A549 (cell line): ENCODE measurements at regions not wholly inside any gene's neighbourhood (a gene's known extent, or its start where the extent isn't known, plus 50 kb on each side); places are given as distances from the start of the nearest gene placed in this dataset.

Experiments used
- ATAC-seq, 2 experiments: fragments of 200-7000 bp in 1 of 2; fragments of >200 bp in 1 of 2; cut with Nextera tagmentation in 1 of 2; cut with Tn5 transposase in 1 of 2; 3 replicates each; pipeline versions ENCODE4 v1.8.0 to v1.9.1; 2018 to 2020; ENCODE audit warnings: mild to moderate bottlenecking in 1 of 2, moderate library complexity in 1 of 2
- CTCF ChIA-PET: fragments of 300-600 bp; sonication (Branson Sonifier 250); formaldehyde crosslinking; extraction: SDS; loops from one replicate; lab custom pipeline; 2021; ENCODE audit warnings: antibody characterized with exemption, inconsistent platforms; lab: Yijun Ruan, JAX
- POLR2A ChIA-PET: fragments of 350-600 bp; formaldehyde crosslinking; extraction: SDS; loops from one replicate; lab custom pipeline; 2021; ENCODE audit warnings: antibody characterized with exemption, inconsistent platforms; lab: Yijun Ruan, JAX
- DNase-seq, 2 experiments: peaks; one replicate each; pipeline versions ENCODE4 v3.0.0 to v3.0.0-alpha.2; 2011 to 2016; ENCODE audit warnings: low read depth in 1 of 2, low spot score in 1 of 2
- FAIRE-seq: peaks from 2 replicates; lab custom pipeline; 2011; peaks lifted over from hg19 to GRCh38; lab: Jason Lieb, UNC
- H3K27ac ChIP-seq, 2 experiments: fragments of >200 bp; sonication (Bioruptor Twin); formaldehyde crosslinking; 3 replicates each; pipeline ENCODE4 v1.5.1; 2016 to 2017
- H3K4me1 ChIP-seq: fragments of >200 bp; sonication (Bioruptor Twin); formaldehyde crosslinking; 3 replicates; pipeline ENCODE4 v1.6.1; 2016
- H3K4me2 ChIP-seq: fragments of >200 bp; sonication (Bioruptor Twin); formaldehyde crosslinking; 3 replicates; pipeline ENCODE4 v1.6.1; 2016
- H3K4me3 ChIP-seq: fragments of >200 bp; sonication (Bioruptor Twin); formaldehyde crosslinking; 3 replicates; pipeline ENCODE4 v1.5.1; 2016
- H3K9me3 ChIP-seq: fragments of >200 bp; sonication (Bioruptor Twin); formaldehyde crosslinking; 3 replicates; pipeline ENCODE4 v1.6.1; 2016
- ATOH8 ChIP-seq: fragments of 250-450 bp; sonication (Bioruptor Pico); IDR thresholded peaks from 2 replicates; pipeline ENCODE4 v1.5.0; 2020; ENCODE audit warnings: low read depth, mild to moderate bottlenecking, moderate library complexity
- BHLHE40 ChIP-seq: IDR thresholded peaks from 2 replicates; pipeline ENCODE4 v1.6.1; 2012; ENCODE audit warnings: low read depth, low read length, inconsistent platforms
- CBX8 ChIP-seq: fragments of 200-600 bp; sonication (generic); IDR thresholded peaks from 2 replicates; pipeline ENCODE4 v1.6.1; 2016
- CEBPB ChIP-seq, 2 experiments: fragments of >200 bp in 1 of 2; sonication (Bioruptor Twin) in 1 of 2; formaldehyde crosslinking in 1 of 2; IDR thresholded peaks; 2 replicates each; pipeline ENCODE4 v1.6.1; 2012 to 2016
- CHD4 ChIP-seq: fragments of 200-600 bp; sonication (generic); IDR thresholded peaks from 2 replicates; pipeline ENCODE4 v1.6.1; 2016; ENCODE audit warnings: antibody characterized with exemption, mild to moderate bottlenecking, borderline replicate concordance
- FOSB ChIP-seq: fragments of 250-450 bp; sonication (Bioruptor Pico); IDR thresholded peaks from 2 replicates; pipeline ENCODE4 v1.5.0; 2020; ENCODE audit warnings: mild to moderate bottlenecking, moderate library complexity
- FOSL2 ChIP-seq, 2 experiments: fragments of 450-650 bp in 1 of 2; fragments of >200 bp in 1 of 2; sonication (Bioruptor Twin) in 1 of 2; formaldehyde crosslinking; IDR thresholded peaks; 2 replicates each; pipeline versions ENCODE4 v1.5.0 to v1.6.1; 2016 to 2020; ENCODE audit warnings: mild to moderate bottlenecking in 1 of 2, moderate library complexity in 1 of 2
- GATA3 ChIP-seq: IDR thresholded peaks from 2 replicates; pipeline ENCODE4 v1.6.1; 2012; ENCODE audit warnings: borderline replicate concordance
- HEYL ChIP-seq: fragments of 250-450 bp; sonication (Bioruptor Pico); IDR thresholded peaks from 2 replicates; pipeline ENCODE4 v1.8.0; 2021; ENCODE audit warnings: mild to moderate bottlenecking, moderate library complexity
- HOXA7 ChIP-seq: fragments of 250-450 bp; sonication (Bioruptor Pico); IDR thresholded peaks from 2 replicates; pipeline ENCODE4 v1.5.0; 2020; ENCODE audit warnings: mild to moderate bottlenecking, moderate library complexity
- HOXB13 ChIP-seq: fragments of 250-450 bp; sonication (Bioruptor Pico); IDR thresholded peaks from 2 replicates; pipeline ENCODE4 v1.5.0; 2020; ENCODE audit warnings: low read depth, mild to moderate bottlenecking, moderate library complexity
- JUN ChIP-seq, 2 experiments: fragments of >200 bp; sonication (Bioruptor Twin); formaldehyde crosslinking; IDR thresholded peaks; 2 replicates in 1 of 2; 3 replicates in 1 of 2; pipeline ENCODE4 v1.6.1; 2016 to 2017
- JUNB ChIP-seq: fragments of >200 bp; sonication (Bioruptor Twin); formaldehyde crosslinking; IDR thresholded peaks from 2 replicates; pipeline ENCODE4 v1.6.1; 2016
- KDM1A ChIP-seq: fragments of 200-600 bp; sonication (generic); IDR thresholded peaks from 2 replicates; pipeline ENCODE4 v1.6.1; 2016; ENCODE audit warnings: low read depth, mild to moderate bottlenecking
- MAFK ChIP-seq: fragments of 450-650 bp; IDR thresholded peaks from 2 replicates; pipeline ENCODE4 v1.6.1; 2014; ENCODE audit not compliant: partially characterized antibody
- MAX ChIP-seq: IDR thresholded peaks from 2 replicates; pipeline ENCODE4 v1.6.1; 2012
- MYC ChIP-seq: IDR thresholded peaks from 2 replicates; pipeline ENCODE4 v1.6.1; 2012; ENCODE audit warnings: mild to moderate bottlenecking, inconsistent platforms, low read length, improper control_type of control experiment, borderline replicate concordance
- NFE2L2 ChIP-seq: fragments of 150-350 bp; conservative IDR thresholded peaks from 2 replicates; pipeline ENCODE4 v1.6.1; 2014; ENCODE audit warnings: low read length
- NPAS2 ChIP-seq: fragments of 250-450 bp; sonication (Bioruptor Pico); IDR thresholded peaks from 2 replicates; pipeline ENCODE4 v1.8.0; 2022; ENCODE audit warnings: mild to moderate bottlenecking, moderate library complexity, borderline replicate concordance
- PBX3 ChIP-seq: IDR thresholded peaks from 2 replicates; pipeline ENCODE4 v1.6.1; 2012
- PHF8 ChIP-seq: fragments of 200-600 bp; sonication (generic); IDR thresholded peaks from 2 replicates; pipeline ENCODE4 v1.6.1; 2016; ENCODE audit warnings: low read depth, mild to moderate bottlenecking, antibody characterized with exemption, moderate library complexity, borderline replicate concordance
- POLR2AphosphoS2 ChIP-seq: conservative IDR thresholded peaks from 2 replicates; pipeline ENCODE4 v1.6.1; 2012; ENCODE audit warnings: low read length, improper control_type of control experiment, inconsistent platforms
- RAD21 ChIP-seq, 2 experiments: fragments of >200 bp in 1 of 2; sonication (Bioruptor Twin) in 1 of 2; formaldehyde crosslinking in 1 of 2; IDR thresholded peaks in 1 of 2; conservative IDR thresholded peaks in 1 of 2; 2 replicates in 1 of 2; 3 replicates in 1 of 2; pipeline ENCODE4 v1.6.1; 2012 to 2018; ENCODE audit warnings: inconsistent platforms in 1 of 2
- RARB ChIP-seq: fragments of 250-450 bp; sonication (Bioruptor Pico); IDR thresholded peaks from 2 replicates; pipeline ENCODE4 v1.8.0; 2021; ENCODE audit warnings: mild to moderate bottlenecking, moderate library complexity
- RCOR1 ChIP-seq: fragments of 150-350 bp; IDR thresholded peaks from 2 replicates; pipeline ENCODE4 v1.6.1; 2014; ENCODE audit warnings: antibody characterized with exemption, low read length, low read depth
- SREBF2 ChIP-seq: fragments of 450-650 bp; IDR thresholded peaks from 2 replicates; pipeline ENCODE4 v1.6.1; 2014; ENCODE audit warnings: mild to moderate bottlenecking, moderate library complexity
- TFCP2L1 ChIP-seq: fragments of 250-450 bp; sonication (Bioruptor Pico); IDR thresholded peaks from 2 replicates; pipeline ENCODE4 v1.5.0; 2021; ENCODE audit warnings: mild to moderate bottlenecking
- TP53 ChIP-seq: fragments of 250-450 bp; sonication (Bioruptor Pico); IDR thresholded peaks from 2 replicates; pipeline ENCODE4 v1.5.0; 2021; ENCODE audit warnings: mild to moderate bottlenecking, moderate library complexity
- USF2 ChIP-seq: fragments of 450-650 bp; IDR thresholded peaks from 2 replicates; pipeline ENCODE4 v1.6.1; 2014; ENCODE audit warnings: antibody characterized with exemption
- ZC3H11A ChIP-seq: fragments of 450-650 bp; IDR thresholded peaks from 2 replicates; pipeline ENCODE4 v1.6.1; 2014; ENCODE audit warnings: antibody characterized with exemption, mild to moderate bottlenecking
- ZNF302 ChIP-seq: fragments of 250-450 bp; sonication (Bioruptor Pico); IDR thresholded peaks from 2 replicates; pipeline ENCODE4 v1.9.0; 2021; ENCODE audit warnings: inconsistent platforms, mild to moderate bottlenecking, moderate library complexity
- WGBS: methylation state at CpG from one replicate; pipeline ENCODE4 v1.1.6; 2017; ENCODE audit errors: missing lambda C conversion rate; 5-methylcytosine and 5-hydroxymethylcytosine counted together
- TF ChIP-seq, protein P1 (sequence below): fragments of >200 bp; sonication (Bioruptor Twin); formaldehyde crosslinking; IDR thresholded peaks from 3 replicates; pipeline ENCODE4 v1.5.1; 2016

GRCh38 chr13:39971526-39971925 lies 316.1 kb downstream of the COG6 start:
- no peak for FAIRE-seq
- Histone ChIP-seq H3K27ac (no peak overlapping the region), H3K4me1 (no peaks in the 10 kb centered on the region), H3K4me2 (no peak overlapping the region), H3K4me3 (no peak overlapping the region), H3K9me3 (no peaks in the 10 kb centered on the region)
- CTCF ChIA-PET, result no interaction called here
- TF ChIP-seq POLR2AphosphoS2, result no peak
- no peak for TF ChIP-seq ZC3H11A
- TF ChIP-seq JUN (IDR thresholded peaks at IDR 0.05), result no peak
- TF ChIP-seq RCOR1, result no peak
- no peak for TF ChIP-seq GATA3
- TF ChIP-seq CEBPB (IDR thresholded peaks at IDR 0.05), result no peak
- TF ChIP-seq NFE2L2, result no peak
- TF ChIP-seq HEYL (CRISPR knock-in tag), result no peak
- TF ChIP-seq PBX3, result no peak
- TF ChIP-seq FOSB (CRISPR knock-in tag), result no peak
- no peak for TF ChIP-seq KDM1A
- no peak for TF ChIP-seq MAFK
- TF ChIP-seq JUNB, result no peak
- no peak for TF ChIP-seq NPAS2 (CRISPR knock-in tag)
- TF ChIP-seq TFCP2L1 (CRISPR knock-in tag), result no peak
- no peak for TF ChIP-seq SREBF2
- no peak for TF ChIP-seq CHD4
- WGBS, result 61% methylated on average over 3 of the region's 3 CpGs
- ATAC-seq, result no peak
- no peak for DNase-seq
- POLR2A ChIA-PET, result no interaction called here

- ATAC-seq, result no peak
- Histone ChIP-seq H3K27ac (no peak overlapping the region), H3K4me1 (no peaks in the 10 kb centered on the region), H3K4me2 (no peak overlapping the region), H3K9me3 (no peaks in the 10 kb centered on the region), H3K4me3 (no peak overlapping the region)
- TF ChIP-seq HOXA7 (CRISPR knock-in tag), result no peak
- TF ChIP-seq TP53 (CRISPR knock-in tag), result no peak
- TF ChIP-seq USF2, result no peak
- no peak for TF ChIP-seq MYC
- TF ChIP-seq HOXB13 (CRISPR knock-in tag), result no peak
- no peak for TF ChIP-seq ZNF302 (CRISPR knock-in tag)
- TF ChIP-seq PHF8, result no peak
- TF ChIP-seq JUN (IDR thresholded peaks at IDR 0.05), result no peak
- no peak for TF ChIP-seq CBX8
- no peak for TF ChIP-seq ATOH8 (CRISPR knock-in tag)
- TF ChIP-seq NPAS2 (CRISPR knock-in tag), result no peak
- TF ChIP-seq MAX, result no peak
- TF ChIP-seq RARB (CRISPR knock-in tag), result no peak
- TF ChIP-seq, protein P1, sequence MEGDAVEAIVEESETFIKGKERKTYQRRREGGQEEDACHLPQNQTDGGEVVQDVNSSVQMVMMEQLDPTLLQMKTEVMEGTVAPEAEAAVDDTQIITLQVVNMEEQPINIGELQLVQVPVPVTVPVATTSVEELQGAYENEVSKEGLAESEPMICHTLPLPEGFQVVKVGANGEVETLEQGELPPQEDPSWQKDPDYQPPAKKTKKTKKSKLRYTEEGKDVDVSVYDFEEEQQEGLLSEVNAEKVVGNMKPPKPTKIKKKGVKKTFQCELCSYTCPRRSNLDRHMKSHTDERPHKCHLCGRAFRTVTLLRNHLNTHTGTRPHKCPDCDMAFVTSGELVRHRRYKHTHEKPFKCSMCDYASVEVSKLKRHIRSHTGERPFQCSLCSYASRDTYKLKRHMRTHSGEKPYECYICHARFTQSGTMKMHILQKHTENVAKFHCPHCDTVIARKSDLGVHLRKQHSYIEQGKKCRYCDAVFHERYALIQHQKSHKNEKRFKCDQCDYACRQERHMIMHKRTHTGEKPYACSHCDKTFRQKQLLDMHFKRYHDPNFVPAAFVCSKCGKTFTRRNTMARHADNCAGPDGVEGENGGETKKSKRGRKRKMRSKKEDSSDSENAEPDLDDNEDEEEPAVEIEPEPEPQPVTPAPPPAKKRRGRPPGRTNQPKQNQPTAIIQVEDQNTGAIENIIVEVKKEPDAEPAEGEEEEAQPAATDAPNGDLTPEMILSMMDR, result no peak
- no peak for TF ChIP-seq RCOR1
- TF ChIP-seq FOSL2 (IDR thresholded peaks at IDR 0.05), result no peak
- TF ChIP-seq FOSL2 (CRISPR knock-in tag; IDR thresholded peaks at IDR 0.05), result no peak
- no peak for TF ChIP-seq ZC3H11A
- TF ChIP-seq BHLHE40, result no peak
- no peak for TF ChIP-seq RAD21 (conservative IDR thresholded peaks at IDR 0.05 in 1 of 2, IDR thresholded peaks at IDR 0.05 in 1 of 2)
- TF ChIP-seq HEYL (CRISPR knock-in tag), result no peak
- no peak for DNase-seq
- no peak for FAIRE-seq
- CTCF ChIA-PET, result interaction anchor here (1.0 kb wide), 1 partner anchor 33 kb away, joined by 3 read pairs; no protein-coding TSS in a partner anchor
- 50% methylated on average over 6 of the region's 6 CpGs for WGBS
- POLR2A ChIA-PET, result no interaction called here
Measured at GRCh38 chr13:39976481-39976880, 321.0 kb downstream of the COG6 start.
